HG03378 (cell line): ENCODE measurements at regions not wholly inside any gene's neighbourhood (a gene's known extent, or its start where the extent isn't known, plus 50 kb on each side); places are given as distances from the start of the nearest gene placed in this dataset.
"Not testable (repeated sequence)": the region's sequence is repeated elsewhere in the genome, so short reads cannot be mapped to it uniquely, and the experiment has no call there.

Experiments
- ATAC-seq: cut with Tn5 transposase; IDR thresholded peaks from one replicate; pipeline ENCODE4 v1.9.1; 2021; ENCODE audit warnings: mild to moderate bottlenecking, moderate library complexity; ENCODE audit not compliant: unreplicated experiment

DNA sequence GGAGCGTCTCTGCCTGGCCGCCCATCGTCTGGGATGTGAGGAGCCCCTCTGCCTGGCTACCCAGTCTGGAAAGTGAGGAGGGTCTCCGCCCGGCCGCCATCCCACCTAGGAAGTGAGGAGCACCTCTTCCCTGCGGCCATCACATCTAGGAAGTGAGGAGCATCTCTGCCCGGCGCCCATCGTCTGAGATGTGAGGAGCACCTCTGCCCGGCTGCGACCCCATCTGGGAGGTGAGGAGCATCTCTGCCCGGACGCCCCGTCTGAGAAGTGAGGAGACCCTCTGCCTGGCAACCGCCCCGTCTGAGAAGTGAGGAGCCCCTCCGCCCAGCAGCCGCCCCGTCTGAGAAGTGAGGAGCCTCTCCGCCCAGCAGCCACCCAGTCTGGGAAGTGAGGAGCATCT, 84.5 kb downstream of the IDS start:
- ATAC-seq: not testable (repeated sequence)

DNA sequence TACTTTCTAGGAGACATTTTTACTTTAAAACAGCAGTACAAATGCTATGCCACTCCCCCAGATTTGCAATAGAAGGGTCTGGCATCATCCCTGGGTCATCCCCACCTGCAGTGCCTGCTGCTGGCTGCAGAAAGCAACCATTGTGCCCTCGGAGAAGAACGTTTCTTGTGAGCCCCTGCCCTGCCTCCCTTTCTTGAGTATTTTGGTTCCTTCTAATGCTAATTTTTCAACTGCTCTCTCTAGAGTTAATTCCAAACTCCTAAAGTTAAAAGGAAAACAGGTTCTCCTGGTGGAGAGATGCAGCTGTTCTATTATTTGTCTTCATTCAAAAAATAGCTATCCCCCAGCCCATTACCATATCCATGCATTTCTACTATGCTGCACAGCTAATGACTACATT, 107.1 kb downstream of the IDS start:
- ATAC-seq: no peak

DNA sequence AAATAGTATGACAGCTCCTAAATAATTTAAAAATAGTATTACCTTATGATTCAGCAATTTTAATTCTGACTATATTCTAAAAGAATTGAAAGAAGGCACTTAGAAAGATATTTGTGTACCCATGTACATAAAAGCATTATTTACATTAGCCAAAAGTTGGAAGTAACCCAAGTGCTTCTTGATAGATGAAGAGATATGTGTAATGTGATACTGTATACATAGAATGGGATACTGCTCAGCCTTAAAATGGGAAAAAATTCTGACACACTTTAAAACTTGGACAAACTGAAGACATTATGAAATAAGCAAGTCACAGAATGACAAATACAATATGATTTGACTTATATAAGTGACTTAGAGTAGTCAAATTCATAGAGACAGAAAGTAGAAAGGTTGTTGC, 112.2 kb downstream of the IDS start:
- no peak for ATAC-seq

DNA sequence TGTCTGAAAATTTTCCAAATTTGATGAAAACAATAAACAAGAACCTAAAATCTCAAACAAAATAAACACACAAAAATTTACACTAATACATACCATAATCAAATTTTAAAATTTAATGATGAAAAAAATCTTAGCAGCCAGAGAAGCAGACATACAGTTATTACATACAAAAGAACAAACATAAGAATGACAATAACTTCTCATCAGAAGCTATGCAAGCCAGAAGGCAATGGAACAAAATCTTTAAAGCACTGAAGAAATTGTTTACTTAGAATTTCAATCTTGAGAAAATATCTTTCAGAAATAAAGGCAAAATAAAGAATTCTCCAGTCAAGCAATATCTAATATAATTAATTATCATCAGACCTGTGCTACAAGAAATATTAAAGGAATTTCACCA, 121.3 kb downstream of the IDS start:
- no peak for ATAC-seq

DNA sequence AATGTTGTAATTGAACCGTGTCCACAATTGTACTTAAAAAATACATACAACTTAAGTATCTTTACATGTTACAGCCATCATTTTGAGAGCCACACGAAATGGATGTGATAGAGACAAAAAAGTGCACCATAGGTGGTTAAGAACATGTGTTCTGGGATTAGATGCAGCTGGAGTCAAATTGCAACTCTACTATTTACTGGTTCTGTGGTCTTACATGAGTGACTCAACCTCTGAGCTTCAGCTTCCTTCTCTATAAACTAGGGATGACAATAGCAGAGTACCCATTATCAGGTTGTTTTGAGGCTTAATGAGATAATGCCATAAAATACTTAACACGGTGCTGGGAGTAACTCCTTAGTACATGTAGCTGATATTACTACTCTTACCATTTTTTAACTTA, 130.4 kb downstream of the IDS start:
- ATAC-seq: no peak

DNA sequence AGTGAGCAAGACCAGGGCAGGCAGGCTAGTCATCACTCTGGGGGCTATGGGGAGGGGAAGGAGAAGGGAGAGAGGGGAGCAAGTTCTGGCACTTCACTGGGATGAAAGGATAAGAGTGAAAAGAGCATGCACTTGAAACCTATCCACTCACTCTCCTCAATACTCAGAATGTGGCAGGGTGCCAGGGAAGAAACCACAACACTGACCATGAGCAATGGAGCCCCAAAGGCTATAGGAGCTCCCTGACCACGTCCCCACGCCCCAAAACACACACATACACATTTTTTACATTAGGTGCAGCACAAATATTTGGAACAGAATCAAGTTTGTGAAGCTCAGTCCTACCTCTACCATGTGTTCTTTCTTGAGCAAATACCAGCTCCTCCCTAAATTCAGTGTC, 132.2 kb downstream of the IDS start:
- ATAC-seq: no peak

DNA sequence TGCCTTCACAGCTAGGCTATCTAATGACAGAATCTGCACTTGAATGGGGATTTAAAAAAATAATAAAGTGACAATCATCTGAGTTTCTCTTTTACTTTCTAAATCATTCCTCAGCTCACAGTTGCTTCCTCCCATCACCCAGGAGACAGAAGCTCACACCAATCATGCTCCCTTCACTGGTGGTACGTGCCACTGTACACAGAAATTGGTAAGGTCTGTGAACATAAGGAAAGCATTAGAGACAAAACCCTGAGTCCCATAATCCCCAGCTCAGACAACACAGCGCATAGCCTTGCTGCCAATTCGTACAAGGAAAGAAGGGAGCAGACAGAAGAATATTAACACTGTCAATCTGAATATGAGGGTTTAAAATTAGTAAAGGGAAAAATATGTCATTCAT, 133.1 kb downstream of the IDS start:
- no peak for ATAC-seq

DNA sequence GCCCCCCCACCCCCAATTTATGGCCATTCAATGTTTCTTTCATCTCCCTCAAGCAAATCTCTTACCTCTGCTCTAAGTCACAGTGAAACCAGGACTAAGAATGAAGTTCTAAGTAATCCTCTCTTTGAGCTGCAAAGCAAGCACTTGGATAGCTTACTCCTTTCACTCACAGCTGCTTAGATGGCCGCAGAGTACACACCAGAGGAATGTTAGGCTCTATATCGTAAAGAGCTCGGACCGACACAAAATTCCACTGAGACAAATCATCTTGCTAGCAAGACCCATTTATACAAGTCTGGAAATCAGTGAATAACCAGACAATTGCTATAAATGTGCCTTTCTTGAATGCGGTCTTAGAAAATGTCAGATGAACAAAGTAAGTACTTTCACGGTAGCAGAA, 135.0 kb downstream of the IDS start:
- ATAC-seq: no peak

DNA sequence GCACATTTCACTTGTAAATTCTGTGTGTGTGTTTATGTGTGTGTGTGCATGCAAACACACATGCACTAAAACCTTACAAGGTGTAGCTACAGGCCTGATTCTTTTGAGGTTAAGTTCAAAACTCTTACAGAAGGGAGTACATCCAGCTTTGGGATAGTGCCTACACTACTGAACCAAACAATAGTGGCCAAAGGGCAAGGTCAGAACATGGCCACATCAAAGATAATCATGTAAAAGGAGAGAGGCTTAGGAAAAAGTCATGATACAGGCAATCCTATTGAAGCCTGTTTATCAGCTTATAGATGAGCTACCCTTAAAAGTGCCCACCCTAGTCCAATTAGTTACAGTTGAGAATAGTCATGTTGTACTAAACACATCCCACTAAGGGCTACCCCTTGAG, 139.6 kb downstream of the IDS start:
- ATAC-seq: no peak

DNA sequence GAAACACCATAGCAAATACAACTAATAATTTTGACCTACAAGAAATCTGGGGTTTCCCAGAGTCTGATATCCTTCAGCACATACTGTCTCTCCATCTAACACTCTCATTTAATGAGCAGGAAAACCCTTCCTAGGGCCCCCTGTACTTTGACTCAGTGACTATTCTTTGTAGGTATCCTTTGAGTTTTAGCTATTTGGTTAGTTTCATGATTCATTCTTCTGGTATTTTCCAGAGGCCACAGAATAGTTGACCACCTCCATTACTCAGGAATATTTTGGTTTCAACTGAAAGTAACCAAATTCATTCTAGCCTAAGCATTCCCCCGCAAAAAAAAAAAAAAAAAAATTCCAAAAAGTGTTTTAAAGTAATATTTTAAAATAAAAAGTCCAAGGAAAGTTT, 140.0 kb downstream of the IDS start:
- ATAC-seq: no peak

DNA sequence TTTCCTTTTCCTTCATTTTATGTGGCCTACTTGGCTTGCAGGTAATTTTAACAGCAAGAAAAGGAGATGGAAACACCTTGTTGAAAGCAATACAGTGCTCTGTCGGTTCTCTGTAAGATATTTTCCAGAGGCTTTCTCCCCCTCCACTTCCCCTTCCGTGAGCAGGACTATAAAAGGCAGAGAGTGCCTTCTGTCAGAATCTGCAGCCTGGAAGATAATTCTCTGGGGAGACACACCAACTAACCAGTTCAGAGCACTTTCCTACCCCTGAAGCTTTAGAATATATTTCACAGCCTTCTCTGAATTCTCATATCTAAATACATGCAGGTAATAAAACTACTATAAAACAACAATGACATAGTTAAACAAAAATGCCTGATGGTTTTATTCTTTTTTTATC, 141.1 kb downstream of the IDS start:
- ATAC-seq: no peak

DNA sequence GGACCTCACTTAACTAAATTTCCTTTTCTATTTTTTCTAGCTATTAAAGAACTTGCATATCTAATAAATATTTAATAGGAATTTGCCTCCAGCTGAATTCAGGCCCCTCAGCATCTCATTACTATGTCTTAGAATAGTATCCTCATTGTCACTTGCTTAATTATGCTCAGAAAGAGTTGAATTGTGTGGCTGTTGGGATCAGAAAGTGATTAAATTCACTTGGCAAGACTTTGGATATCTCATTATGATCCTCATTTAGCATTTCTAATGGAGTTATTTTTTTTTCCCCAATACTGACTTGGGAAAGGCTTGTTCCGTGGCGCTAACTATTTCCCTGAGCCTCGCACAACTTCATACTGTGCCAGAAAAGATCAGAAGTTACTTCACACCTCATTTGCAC, 158.8 kb downstream of the IDS start:
- no peak for ATAC-seq

DNA sequence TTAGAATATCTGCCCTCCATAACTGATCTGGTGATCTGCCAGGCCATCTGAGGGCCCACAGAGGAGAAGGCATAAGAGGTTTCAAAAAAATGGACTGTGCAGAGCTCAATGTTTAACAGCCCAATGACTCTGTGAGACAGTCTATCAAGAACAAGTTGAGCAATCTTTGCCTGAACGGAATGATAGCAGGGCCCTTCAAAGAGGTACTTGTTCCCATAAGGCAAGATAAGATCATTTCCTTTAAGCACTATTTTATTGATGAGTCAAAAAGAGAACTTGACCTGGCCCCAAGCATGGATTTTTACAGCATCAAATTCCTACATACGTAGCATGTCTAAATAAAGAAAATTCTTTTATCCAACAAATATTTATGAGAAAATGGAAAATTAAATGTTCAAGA, 182.8 kb downstream of the IDS start:
- ATAC-seq: no peak

DNA sequence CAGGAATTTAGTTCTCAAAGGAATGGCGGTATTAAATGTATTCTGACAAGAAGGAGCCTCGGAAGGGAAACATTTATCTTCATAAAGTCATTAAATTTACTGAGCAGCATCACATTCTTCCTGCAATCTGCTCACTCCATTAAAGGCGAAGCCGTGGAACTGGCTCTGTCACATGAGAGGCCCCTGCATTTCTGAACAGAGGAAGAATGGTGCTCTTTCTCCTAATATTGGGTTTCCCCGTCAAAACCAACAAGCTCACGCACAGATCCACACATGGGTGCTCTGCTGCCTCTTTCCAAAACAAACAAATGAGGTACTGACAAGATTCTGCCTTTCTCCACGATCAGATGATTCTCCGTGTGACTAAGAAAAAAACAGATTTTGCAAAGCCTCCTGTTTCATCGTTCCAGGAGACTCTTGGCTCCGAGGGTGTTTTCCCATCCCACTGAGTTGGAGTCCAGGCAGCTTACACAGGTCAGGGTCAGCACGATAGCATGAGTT, 191.2 kb downstream of the IDS start:
- no peak for ATAC-seq

DNA sequence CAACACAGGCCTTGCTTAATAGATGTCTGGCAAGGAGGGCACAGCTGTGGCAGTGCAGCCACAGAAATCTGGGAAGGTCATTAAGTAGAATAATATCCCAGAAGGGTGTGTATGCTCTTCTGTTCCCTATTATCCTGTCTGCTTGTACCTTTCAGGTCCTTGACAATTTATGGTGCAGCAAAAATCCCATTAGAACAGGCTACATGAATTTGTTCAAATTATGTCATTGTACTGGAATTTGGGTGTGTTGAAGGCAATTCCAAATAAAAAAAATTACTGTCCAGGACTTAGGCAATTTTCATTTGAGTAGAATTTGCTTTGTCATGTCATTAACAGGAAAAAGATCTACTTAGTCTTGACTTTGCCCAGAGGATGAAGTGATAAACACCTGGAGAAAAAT, 192.1 kb downstream of the IDS start:
- ATAC-seq: no peak

DNA sequence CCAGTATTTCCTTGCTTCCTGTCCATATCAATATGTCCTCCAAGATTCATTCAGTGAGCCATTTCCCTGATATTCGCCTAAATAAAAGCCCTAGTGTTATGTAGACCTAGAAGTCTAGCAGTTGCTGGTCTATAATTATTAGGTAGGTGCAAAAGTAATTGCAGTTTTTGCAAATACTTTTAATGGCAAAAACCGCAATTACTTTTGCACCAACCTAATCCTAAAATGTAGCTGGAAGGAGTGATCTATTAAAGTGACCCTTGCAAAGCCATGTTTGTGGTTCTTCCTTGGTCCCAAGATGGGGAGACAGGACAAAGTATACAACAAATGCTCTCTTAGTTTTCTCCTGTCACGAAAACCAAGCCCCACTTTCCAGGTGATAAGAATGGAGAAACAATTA, 193.0 kb downstream of the IDS start:
- ATAC-seq: no peak

DNA sequence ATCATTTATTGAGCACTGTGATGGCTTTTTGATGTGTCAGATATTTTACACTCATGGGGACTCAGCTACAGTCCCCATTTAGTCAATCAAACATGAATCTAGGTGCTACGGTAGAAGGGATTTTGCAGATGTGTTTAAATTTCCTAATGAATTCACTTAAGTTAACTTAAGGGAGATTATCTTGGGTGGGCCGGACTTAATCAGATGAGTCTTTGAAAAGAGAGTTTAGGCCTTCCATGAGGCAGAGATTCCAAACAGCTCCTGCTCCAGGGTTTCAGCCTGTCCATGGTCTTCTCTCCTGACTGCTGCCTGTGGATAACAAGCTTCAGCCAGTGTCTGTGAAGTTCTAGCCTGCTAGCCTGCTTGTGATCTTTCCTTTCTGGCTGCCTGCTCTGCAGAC, 202.4 kb downstream of the IDS start:
- ATAC-seq: no peak

DNA sequence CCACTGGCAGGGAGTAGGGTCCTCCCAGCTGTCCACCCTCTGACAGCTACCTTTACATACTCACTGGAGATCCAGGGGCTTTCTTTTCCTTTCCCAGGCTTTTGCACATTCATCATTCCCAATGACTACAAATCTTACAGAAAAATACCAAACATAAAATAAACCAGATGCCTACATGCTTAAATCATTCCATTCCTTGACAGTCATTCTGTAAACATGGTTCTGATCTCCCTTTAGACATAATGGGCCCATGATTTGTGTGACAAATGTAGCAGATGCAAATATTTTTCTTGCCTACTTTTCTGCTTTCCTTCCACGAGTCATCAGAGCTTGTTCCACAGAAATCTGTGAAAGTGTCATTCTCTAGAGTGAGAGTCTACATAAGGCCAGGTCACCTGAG, 207.0 kb downstream of the IDS start:
- ATAC-seq: no peak

DNA sequence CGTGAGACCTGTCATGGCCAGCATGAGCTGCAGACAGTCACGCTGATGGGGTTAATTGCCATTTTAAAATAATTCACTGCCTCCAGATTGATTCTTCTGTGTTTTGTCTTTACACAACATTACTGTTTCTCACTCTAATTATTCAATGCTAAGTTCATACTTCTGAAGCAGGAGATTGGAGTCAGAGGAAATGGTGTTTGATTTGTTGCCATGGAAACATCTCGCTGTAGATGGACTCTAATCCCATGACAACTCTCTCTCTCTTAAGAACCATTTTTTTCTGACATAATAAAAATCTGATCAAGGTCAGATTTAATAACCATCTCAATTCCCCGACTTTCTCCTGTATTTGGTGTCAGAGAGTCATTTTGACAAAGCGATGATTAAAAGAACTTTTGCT, 209.0 kb downstream of the IDS start:
- ATAC-seq: no peak

DNA sequence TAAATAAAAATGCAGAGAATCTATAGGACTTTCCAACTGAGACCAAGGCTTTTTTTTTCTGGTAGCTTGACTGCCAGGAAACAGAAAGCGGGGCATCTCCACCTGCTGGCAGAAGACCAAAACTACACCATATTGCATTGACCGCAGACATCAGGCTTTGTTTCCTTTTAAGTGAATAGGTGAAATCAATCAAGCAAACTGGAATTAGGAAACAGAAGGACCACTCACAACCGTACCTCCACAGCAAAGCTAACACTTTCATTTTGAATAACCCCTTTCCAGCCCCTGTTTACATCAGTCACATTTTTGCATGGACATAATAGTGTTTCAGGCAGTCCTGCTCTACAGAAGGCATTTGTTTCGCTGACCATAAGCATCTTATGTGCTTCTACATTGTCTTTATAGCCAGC, 218.2 kb downstream of the IDS start:
- ATAC-seq: peak; percentile 80

DNA sequence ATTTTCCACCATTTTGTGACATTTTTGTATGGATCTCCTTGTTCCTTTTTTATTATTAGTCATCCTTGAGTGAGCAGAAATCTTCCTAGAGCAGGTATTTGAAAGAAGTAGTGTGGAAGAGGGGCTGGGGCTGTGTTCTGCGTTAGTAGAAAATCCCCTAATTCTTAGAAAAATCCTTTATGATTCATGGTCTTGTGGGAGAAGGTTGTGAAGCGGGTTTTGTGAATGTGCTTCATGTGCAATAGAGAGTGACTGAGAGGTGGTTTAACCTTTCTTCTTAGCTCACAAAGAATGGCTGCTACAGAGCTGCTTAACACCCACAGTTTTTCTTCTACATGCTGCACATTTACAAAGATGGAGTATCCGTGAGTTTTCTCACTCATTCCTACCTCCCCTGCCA, 220.5 kb downstream of the IDS start:
- no peak for ATAC-seq

DNA sequence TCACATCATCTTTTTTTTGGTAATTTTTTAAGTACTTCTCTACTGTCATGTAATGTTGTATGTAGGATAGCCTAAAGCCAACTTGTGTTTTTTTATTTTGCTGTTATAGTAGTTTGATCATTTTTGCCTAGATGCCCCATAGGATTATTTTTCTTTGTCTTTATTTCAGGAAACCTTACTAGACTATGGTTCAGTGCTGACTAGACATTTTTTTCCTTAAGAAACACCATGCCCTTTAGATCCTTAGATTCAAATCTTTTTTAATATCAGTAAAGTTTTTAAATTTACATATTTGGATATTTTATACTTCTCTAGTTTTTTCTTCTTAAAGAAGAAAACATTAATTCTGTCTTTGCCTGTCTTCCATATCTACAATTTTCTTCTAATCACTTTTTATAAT, 221.3 kb downstream of the IDS start:
- no peak for ATAC-seq

DNA sequence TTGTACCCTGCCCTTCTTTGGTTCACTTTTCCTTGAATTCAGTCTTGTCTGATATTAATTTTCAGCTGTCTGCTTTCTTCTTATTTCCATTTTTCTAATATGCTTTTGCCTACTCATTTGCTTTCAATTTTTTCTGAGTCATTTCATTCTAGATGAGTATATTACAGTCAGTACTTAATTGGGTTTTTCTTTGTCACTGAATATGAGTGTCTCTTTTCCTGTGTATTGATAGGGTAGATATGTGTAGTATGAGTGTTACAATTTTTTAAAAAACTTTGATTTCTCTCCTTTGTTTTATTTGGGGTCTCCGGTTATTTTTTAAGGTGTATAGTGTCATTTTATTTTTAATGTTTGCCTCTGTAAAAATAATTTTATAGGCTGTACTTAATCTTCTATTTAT, 222.2 kb downstream of the IDS start:
- ATAC-seq: no peak

DNA sequence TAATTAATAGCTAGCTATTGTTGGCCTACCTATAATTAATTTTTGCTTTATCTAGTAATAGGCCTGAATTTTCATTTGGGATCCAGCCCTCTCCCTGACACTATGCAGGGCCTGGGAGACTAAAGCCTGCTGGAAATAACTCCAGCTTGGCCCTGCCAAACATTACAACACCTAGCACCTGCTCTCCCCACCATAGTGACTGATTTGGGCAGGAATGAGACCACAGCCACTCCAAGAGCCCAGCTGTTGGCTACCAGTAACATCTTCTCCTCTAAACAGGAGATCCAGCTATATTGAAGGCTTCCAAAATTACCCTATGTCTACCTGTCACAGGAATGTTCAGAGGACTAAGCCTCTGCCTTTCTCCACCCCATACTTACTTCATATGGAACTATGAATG, 225.1 kb downstream of the IDS start:
- no peak for ATAC-seq
